Hepatocyte (in vitro differentiated cells): ENCODE measurements at regions not wholly inside any gene's neighbourhood (a gene's known extent, or its start where the extent isn't known, plus 50 kb on each side); places are given as distances from the start of the nearest gene placed in this dataset.

Experiments
- EZH2 ChIP-seq: fragments of 200-600 bp; sonication (generic); IDR thresholded peaks from 2 replicates; pipeline ENCODE4 v1.6.1; 2016; ENCODE audit warnings: antibody characterized with exemption, mild to moderate bottlenecking, borderline replicate concordance
- EZH2phosphoT487 ChIP-seq: fragments of 200-600 bp; sonication (generic); IDR thresholded peaks from one replicate; pipeline ENCODE4 v1.6.1; 2018; ENCODE audit warnings: antibody characterized with exemption, mild to moderate bottlenecking, low read depth, moderate library complexity; ENCODE audit not compliant: unreplicated experiment, severe bottlenecking
- TF ChIP-seq, protein P1 (sequence below): fragments of 200-600 bp; sonication (generic); IDR thresholded peaks from 2 replicates; pipeline ENCODE4 v1.5.1; 2016; ENCODE audit warnings: antibody characterized with exemption, mild to moderate bottlenecking; ENCODE audit not compliant: poor library complexity

DNA sequence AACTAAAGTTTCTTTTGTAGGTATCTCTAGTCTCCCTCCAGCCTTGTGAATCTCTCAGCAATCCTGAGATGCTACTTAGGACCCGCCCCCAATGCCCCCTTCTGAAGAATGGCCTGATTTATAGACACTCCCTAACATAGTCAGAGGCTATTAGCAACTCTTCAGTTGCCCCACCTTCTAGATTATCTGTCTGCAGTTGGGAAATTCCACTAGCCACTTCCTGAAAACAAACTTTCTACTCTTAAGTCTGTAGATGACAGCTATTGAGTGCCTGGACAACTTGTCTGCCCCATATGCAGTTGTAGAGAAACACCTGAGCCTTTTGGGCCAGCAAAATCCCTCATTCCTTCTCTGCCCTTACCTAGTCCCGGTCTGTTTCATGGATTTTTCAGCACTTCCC, 188.2 kb upstream of the PREP start:
- TF ChIP-seq, protein P1, sequence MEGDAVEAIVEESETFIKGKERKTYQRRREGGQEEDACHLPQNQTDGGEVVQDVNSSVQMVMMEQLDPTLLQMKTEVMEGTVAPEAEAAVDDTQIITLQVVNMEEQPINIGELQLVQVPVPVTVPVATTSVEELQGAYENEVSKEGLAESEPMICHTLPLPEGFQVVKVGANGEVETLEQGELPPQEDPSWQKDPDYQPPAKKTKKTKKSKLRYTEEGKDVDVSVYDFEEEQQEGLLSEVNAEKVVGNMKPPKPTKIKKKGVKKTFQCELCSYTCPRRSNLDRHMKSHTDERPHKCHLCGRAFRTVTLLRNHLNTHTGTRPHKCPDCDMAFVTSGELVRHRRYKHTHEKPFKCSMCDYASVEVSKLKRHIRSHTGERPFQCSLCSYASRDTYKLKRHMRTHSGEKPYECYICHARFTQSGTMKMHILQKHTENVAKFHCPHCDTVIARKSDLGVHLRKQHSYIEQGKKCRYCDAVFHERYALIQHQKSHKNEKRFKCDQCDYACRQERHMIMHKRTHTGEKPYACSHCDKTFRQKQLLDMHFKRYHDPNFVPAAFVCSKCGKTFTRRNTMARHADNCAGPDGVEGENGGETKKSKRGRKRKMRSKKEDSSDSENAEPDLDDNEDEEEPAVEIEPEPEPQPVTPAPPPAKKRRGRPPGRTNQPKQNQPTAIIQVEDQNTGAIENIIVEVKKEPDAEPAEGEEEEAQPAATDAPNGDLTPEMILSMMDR = no peak
- TF ChIP-seq EZH2 = no peak
- no peak for TF ChIP-seq EZH2phosphoT487
